K562 (cell line): ENCODE measurements at regions not wholly inside any gene's neighbourhood (a gene's known extent, or its start where the extent isn't known, plus 50 kb on each side); places are given as distances from the start of the nearest gene placed in this dataset.

Source experiments
- E2F8 ChIP-seq: fragments of 450-650 bp; IDR thresholded peaks from 2 replicates; pipeline ENCODE4 v1.7.1; 2018; ENCODE audit warnings: mild to moderate bottlenecking, low read depth; ENCODE audit not compliant: partially characterized antibody
- EHMT2 ChIP-seq: fragments of 450-650 bp; IDR thresholded peaks from 2 replicates; pipeline ENCODE4 v1.6.1; 2018; ENCODE audit warnings: antibody characterized with exemption
- EP300 ChIP-seq: IDR thresholded peaks from 2 replicates; pipeline ENCODE4 v1.6.1; 2012; ENCODE audit warnings: low read length, improper control_type of control experiment
- FOSL1 ChIP-seq: fragments of 200-800 bp; sonication (Bioruptor generic); conservative IDR thresholded peaks from 2 replicates; pipeline ENCODE4 v1.6.1; 2016; ENCODE audit warnings: missing genetic modification characterization, missing compliant biosample characterization
- MAFF ChIP-seq: IDR thresholded peaks from 2 replicates; pipeline ENCODE4 v1.6.1; 2012; ENCODE audit warnings: low read length, improper control_type of control experiment
- POLR2A ChIP-seq: fragments of 450-650 bp; conservative IDR thresholded peaks from 2 replicates; pipeline ENCODE4 v1.6.1; 2016
- POLR2AphosphoS5 ChIP-seq: IDR thresholded peaks from 2 replicates; pipeline ENCODE4 v1.6.1; 2011; ENCODE audit warnings: mild to moderate bottlenecking, low read depth, low read length, moderate library complexity; ENCODE audit not compliant: control insufficient read depth, insufficient read depth
- SPI1 ChIP-seq: IDR thresholded peaks from 2 replicates; pipeline ENCODE4 v1.6.1; 2011; ENCODE audit warnings: low read depth, low read length, control low read depth, borderline replicate concordance

GRCh38 chr5:8598356-8598755, 729.4 kb downstream of the MTRR start:
- TF ChIP-seq EHMT2 (no peak), SPI1 (no peak), MAFF (no peak), EP300 (no peak), POLR2AphosphoS5 (no peak), FOSL1 (no peak), E2F8 (no peak), POLR2A (no peak)
